Lower lobe of right lung (tissue), 2 donors: ENCODE measurements at regions not wholly inside any gene's neighbourhood (a gene's known extent, or its start where the extent isn't known, plus 50 kb on each side); places are given as distances from the start of the nearest gene placed in this dataset.

Experiments
- ATAC-seq, 2 donors: fragments of 200-7000 bp; cut with Tn5 transposase; one replicate each; pipeline ENCODE4 v1.9.1; 2020 to 2022; ENCODE audit warnings: mild to moderate bottlenecking in 2 of 2, moderate library complexity in 2 of 2
- DNase-seq: peaks from one replicate; pipeline ENCODE4 v3.0.0-alpha.2; 2020
- H3K27ac ChIP-seq: fragments of 200-600 bp; one replicate; pipeline ENCODE4 v1.8.0; 2022
- H3K27me3 ChIP-seq: fragments of 200-600 bp; one replicate; pipeline ENCODE4 v1.8.0; 2022; ENCODE audit warnings: low read depth
- H3K36me3 ChIP-seq: fragments of 200-600 bp; one replicate; pipeline ENCODE4 v1.8.0; 2022; ENCODE audit warnings: mild to moderate bottlenecking
- H3K4me1 ChIP-seq: fragments of 200-600 bp; one replicate; pipeline ENCODE4 v1.8.0; 2022
- H3K4me3 ChIP-seq: fragments of 200-600 bp; one replicate; pipeline ENCODE4 v1.8.0; 2022; ENCODE audit warnings: mild to moderate bottlenecking
- H3K9me3 ChIP-seq: fragments of 200-600 bp; one replicate; pipeline ENCODE4 v1.8.0; 2022
- CTCF ChIP-seq: fragments of 200-600 bp; IDR thresholded peaks from one replicate; pipeline ENCODE4 v1.8.0; 2022; ENCODE audit warnings: antibody characterized with exemption, mild to moderate bottlenecking
- intact Hi-C: fragments of 100-400 bp; cut with DNase I; formaldehyde crosslinking; loops from one replicate; pipeline ENCODE4 v1.11.0; 2022
- donor health status: DM: no; HTN: yes; CAD: no; lungs with severe emphysema.

GRCh38 chr11:116309446-116309845, 463.3 kb downstream of the BUD13 start:
- no peak for TF ChIP-seq CTCF
- no peak for ATAC-seq
- H3K27ac ChIP-seq, result no peak overlapping the region
- H3K36me3 ChIP-seq, result no peaks in the 10 kb centered on the region
- intact Hi-C loops, result no loop called here
- H3K4me1 ChIP-seq, result peaks cover 23% of the 10 kb centered on the region
- no peaks in the 10 kb centered on the region for H3K27me3 ChIP-seq
- no peaks in the 10 kb centered on the region for H3K9me3 ChIP-seq
- no peak overlapping the region for H3K4me3 ChIP-seq
- no peak for DNase-seq

- Histone ChIP-seq H3K27ac (no peak overlapping the region), H3K4me3 (no peak overlapping the region), H3K27me3 (no peaks in the 10 kb centered on the region), H3K36me3 (no peaks in the 10 kb centered on the region), H3K9me3 (no peaks in the 10 kb centered on the region), H3K4me1 (no peaks in the 10 kb centered on the region)
- DNase-seq (no peak), ATAC-seq (no peak)
- intact Hi-C loops, result no loop called here
- TF ChIP-seq CTCF, result no peak
Measured at GRCh38 chr11:116302756-116303155, 470.0 kb downstream of the BUD13 start.

GRCh38 chr11:116301141-116301540, 471.6 kb downstream of the BUD13 start:
- Histone ChIP-seq H3K4me1 (no peaks in the 10 kb centered on the region), H3K36me3 (no peaks in the 10 kb centered on the region), H3K4me3 (no peak overlapping the region), H3K27me3 (no peaks in the 10 kb centered on the region), H3K9me3 (no peaks in the 10 kb centered on the region), H3K27ac (no peak overlapping the region)
- no peak for DNase-seq
- intact Hi-C loops, result no loop called here
- ATAC-seq, result no peak
- TF ChIP-seq CTCF, result no peak

GRCh38 chr11:116300232-116300631, 472.6 kb downstream of the BUD13 start:
- Histone ChIP-seq H3K27me3 (no peaks in the 10 kb centered on the region), H3K27ac (no peak overlapping the region), H3K4me1 (no peaks in the 10 kb centered on the region), H3K9me3 (no peaks in the 10 kb centered on the region), H3K4me3 (no peak overlapping the region), H3K36me3 (no peaks in the 10 kb centered on the region)
- no peak for DNase-seq
- no peak for ATAC-seq
- TF ChIP-seq CTCF, result no peak
- intact Hi-C loops, result no loop called here

- Histone ChIP-seq H3K4me3 (no peak overlapping the region), H3K27me3 (no peaks in the 10 kb centered on the region), H3K9me3 (no peaks in the 10 kb centered on the region), H3K4me1 (peaks cover 7% of the 10 kb centered on the region), H3K36me3 (no peaks in the 10 kb centered on the region), H3K27ac (no peak overlapping the region)
- ATAC-seq, result peak; percentile 87
- DNase-seq, result no peak
- TF ChIP-seq CTCF, result no peak
- intact Hi-C loops, result no loop called here
Measured at GRCh38 chr11:116294630-116295029, 478.2 kb downstream of the BUD13 start.

GRCh38 chr11:116287866-116288265, 484.9 kb downstream of the BUD13 start:
- peak; percentile 33 to 50 for ATAC-seq

More at GRCh38 chr11:116287866-116288265, 484.9 kb downstream of the BUD13 start:
- H3K27ac ChIP-seq, result no peak overlapping the region
- intact Hi-C loops, result no loop called here
- no peaks in the 10 kb centered on the region for H3K4me1 ChIP-seq
- TF ChIP-seq CTCF, result no peak
- DNase-seq, result no peak
- no peaks in the 10 kb centered on the region for H3K36me3 ChIP-seq
- H3K4me3 ChIP-seq, result no peak overlapping the region
- no peaks in the 10 kb centered on the region for H3K9me3 ChIP-seq
- no peaks in the 10 kb centered on the region for H3K27me3 ChIP-seq
